GM23338 (cell line): ENCODE measurements at regions not wholly inside any gene's neighbourhood (a gene's known extent, or its start where the extent isn't known, plus 50 kb on each side); places are given as distances from the start of the nearest gene placed in this dataset.

Source experiments
- EZH2 ChIP-seq: fragments of 200-600 bp; sonication (generic); IDR thresholded peaks from one replicate; pipeline ENCODE4 v1.8.0; 2017; ENCODE audit warnings: antibody characterized with exemption, mild to moderate bottlenecking, low read depth; ENCODE audit not compliant: unreplicated experiment
- EZH2phosphoT487 ChIP-seq: fragments of 200-600 bp; sonication (generic); IDR thresholded peaks from one replicate; pipeline ENCODE4 v1.8.1; 2018; ENCODE audit warnings: antibody characterized with exemption; ENCODE audit not compliant: unreplicated experiment
- POLR2AphosphoS5 ChIP-seq: IDR thresholded peaks from 2 replicates; pipeline ENCODE4 v1.6.1; 2016; ENCODE audit warnings: antibody characterized with exemption, low read depth
- REST ChIP-seq: IDR thresholded peaks from one replicate; pipeline ENCODE4 v1.6.1; 2018; ENCODE audit warnings: antibody characterized with exemption; ENCODE audit not compliant: unreplicated experiment
- ZNF114 ChIP-seq: fragments of 250-450 bp; sonication (Bioruptor Pico); IDR thresholded peaks from 2 replicates; pipeline ENCODE4 v1.5.0; 2020; ENCODE audit warnings: mild to moderate bottlenecking, moderate library complexity
- ZNF331 ChIP-seq: fragments of 250-450 bp; sonication (Bioruptor Pico); IDR thresholded peaks from 2 replicates; pipeline ENCODE4 v1.5.0; 2020; ENCODE audit warnings: low read depth, mild to moderate bottlenecking, moderate library complexity
- ZNF462 ChIP-seq: fragments of 250-450 bp; sonication (Bioruptor Pico); IDR thresholded peaks from 2 replicates; pipeline ENCODE4 v1.5.0; 2020; ENCODE audit warnings: mild to moderate bottlenecking, moderate library complexity
- TF ChIP-seq, protein P1 (sequence below): IDR thresholded peaks from 2 replicates; pipeline ENCODE4 v1.6.1; 2016; ENCODE audit warnings: antibody characterized with exemption
- TF ChIP-seq, protein P2 (sequence below), 2 experiments: fragments of 200-600 bp in 1 of 2; sonication (generic) in 1 of 2; conservative IDR thresholded peaks; 2 replicates each; pipeline versions ENCODE4 v1.5.1 to v1.6.1; 2016 to 2017; ENCODE audit warnings: antibody characterized with exemption in 2 of 2, low read depth in 2 of 2, mild to moderate bottlenecking in 2 of 2, moderate library complexity in 1 of 2

GRCh38 chr6:67736816-67737215, 898.3 kb upstream of the ADGRB3 start (continued):
- TF ChIP-seq ZNF462 (CRISPR knock-in tag) (no peak), EZH2 (no peak), REST (no peak), ZNF114 (CRISPR knock-in tag) (no peak), EZH2phosphoT487 (no peak), ZNF331 (CRISPR knock-in tag) (no peak), POLR2AphosphoS5 (no peak)
- TF ChIP-seq, protein P1, sequence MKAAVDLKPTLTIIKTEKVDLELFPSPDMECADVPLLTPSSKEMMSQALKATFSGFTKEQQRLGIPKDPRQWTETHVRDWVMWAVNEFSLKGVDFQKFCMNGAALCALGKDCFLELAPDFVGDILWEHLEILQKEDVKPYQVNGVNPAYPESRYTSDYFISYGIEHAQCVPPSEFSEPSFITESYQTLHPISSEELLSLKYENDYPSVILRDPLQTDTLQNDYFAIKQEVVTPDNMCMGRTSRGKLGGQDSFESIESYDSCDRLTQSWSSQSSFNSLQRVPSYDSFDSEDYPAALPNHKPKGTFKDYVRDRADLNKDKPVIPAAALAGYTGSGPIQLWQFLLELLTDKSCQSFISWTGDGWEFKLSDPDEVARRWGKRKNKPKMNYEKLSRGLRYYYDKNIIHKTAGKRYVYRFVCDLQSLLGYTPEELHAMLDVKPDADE: no peak
- TF ChIP-seq, protein P2, sequence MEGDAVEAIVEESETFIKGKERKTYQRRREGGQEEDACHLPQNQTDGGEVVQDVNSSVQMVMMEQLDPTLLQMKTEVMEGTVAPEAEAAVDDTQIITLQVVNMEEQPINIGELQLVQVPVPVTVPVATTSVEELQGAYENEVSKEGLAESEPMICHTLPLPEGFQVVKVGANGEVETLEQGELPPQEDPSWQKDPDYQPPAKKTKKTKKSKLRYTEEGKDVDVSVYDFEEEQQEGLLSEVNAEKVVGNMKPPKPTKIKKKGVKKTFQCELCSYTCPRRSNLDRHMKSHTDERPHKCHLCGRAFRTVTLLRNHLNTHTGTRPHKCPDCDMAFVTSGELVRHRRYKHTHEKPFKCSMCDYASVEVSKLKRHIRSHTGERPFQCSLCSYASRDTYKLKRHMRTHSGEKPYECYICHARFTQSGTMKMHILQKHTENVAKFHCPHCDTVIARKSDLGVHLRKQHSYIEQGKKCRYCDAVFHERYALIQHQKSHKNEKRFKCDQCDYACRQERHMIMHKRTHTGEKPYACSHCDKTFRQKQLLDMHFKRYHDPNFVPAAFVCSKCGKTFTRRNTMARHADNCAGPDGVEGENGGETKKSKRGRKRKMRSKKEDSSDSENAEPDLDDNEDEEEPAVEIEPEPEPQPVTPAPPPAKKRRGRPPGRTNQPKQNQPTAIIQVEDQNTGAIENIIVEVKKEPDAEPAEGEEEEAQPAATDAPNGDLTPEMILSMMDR (conservative IDR thresholded peaks at IDR 0.05; ENCODE audit: low read depth in 2 of 2): no peak
